Tibial artery (tissue), 4 donors: ENCODE measurements at regions not wholly inside any gene's neighbourhood (a gene's known extent, or its start where the extent isn't known, plus 50 kb on each side); places are given as distances from the start of the nearest gene placed in this dataset.

ENCODE experiments used
- DNase-seq, 2 donors: peaks; one replicate each; pipeline ENCODE4 v3.0.0-alpha.2; 2019
- H3K27ac ChIP-seq, 2 donors: fragments of 200-600 bp; sonication (generic) in 1 of 2; 1 replicate in 1 of 2; 2 replicates in 1 of 2; pipeline ENCODE4 v1.5.1; 2018 to 2019; ENCODE audit warnings: mild to moderate bottlenecking in 1 of 2
- H3K27me3 ChIP-seq, 2 donors: fragments of 200-600 bp; sonication (generic) in 1 of 2; one replicate each; pipeline versions ENCODE4 v1.5.1 to v1.6.0; 2016 to 2019
- H3K36me3 ChIP-seq, 3 donors: fragments of 200-600 bp; sonication (generic) in 2 of 3; one replicate each; pipeline ENCODE4 v1.5.1; 2016 to 2019; ENCODE audit warnings: mild to moderate bottlenecking in 2 of 3
- H3K4me1 ChIP-seq, 4 donors: fragments of 200-600 bp; sonication (generic) in 2 of 4; 1 replicate in 3 of 4; 2 replicates in 1 of 4; pipeline ENCODE4 v1.5.1; 2016 to 2019
- H3K4me3 ChIP-seq, 2 donors: fragments of 200-600 bp; sonication (generic) in 1 of 2; 1 replicate in 1 of 2; 2 replicates in 1 of 2; pipeline ENCODE4 v1.5.1; 2018 to 2019; ENCODE audit warnings: mild to moderate bottlenecking in 2 of 2
- H3K9me3 ChIP-seq, 3 donors: fragments of 200-600 bp; sonication (generic) in 1 of 3; one replicate each; pipeline ENCODE4 v1.5.1; 2016 to 2019
- CTCF ChIP-seq, 2 experiments: fragments of 200-600 bp in 1 of 2; fragments of 450-650 bp in 1 of 2; IDR thresholded peaks; one replicate each; pipeline ENCODE4 v1.5.1; 2017 to 2019; ENCODE audit warnings: antibody characterized with exemption in 2 of 2, mild to moderate bottlenecking in 1 of 2, moderate library complexity in 1 of 2
- intact Hi-C: fragments of 100-400 bp; cut with DNase I; formaldehyde crosslinking; loops from one replicate; pipeline ENCODE4 v1.15.0; 2023; ENCODE audit warnings: low total_unique reads

- H3K4me3 ChIP-seq: no peak overlapping the region
- intact Hi-C loops: no loop called here
Measured at GRCh38 chr7:145331076-145331475, 495.2 kb upstream of the TPK1 start.

DNA sequence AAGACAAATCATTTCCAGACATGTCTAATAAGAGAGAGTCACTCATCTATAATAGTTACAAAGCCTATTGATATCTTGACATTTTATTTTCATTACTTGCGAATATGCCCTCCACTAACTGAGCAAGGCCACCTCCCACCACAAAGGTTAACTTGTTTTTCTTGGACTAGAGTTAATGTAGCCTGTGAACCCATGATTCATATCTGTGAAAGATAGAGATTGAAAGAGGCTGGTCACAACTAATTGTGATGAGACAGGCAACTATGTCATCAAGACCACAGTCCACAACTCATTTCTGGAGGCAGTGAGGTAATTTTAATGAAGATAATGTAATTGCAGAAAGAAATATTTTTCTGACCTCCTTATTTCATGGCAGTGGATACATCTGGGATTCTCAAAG lies 491.8 kb upstream of the TPK1 start:
- DNase-seq: no peak
- intact Hi-C loops: no loop called here
- Histone ChIP-seq H3K4me3 (no peak overlapping the region), H3K9me3 (no peaks in the 10 kb centered on the region), H3K4me1 (no peaks in the 10 kb centered on the region), H3K27me3 (no peaks in the 10 kb centered on the region), H3K36me3 (no peaks in the 10 kb centered on the region), H3K27ac (no peak overlapping the region)
- no peak for TF ChIP-seq CTCF (IDR thresholded peaks at IDR 0.05)

More at GRCh38 chr7:145331076-145331475, 495.2 kb upstream of the TPK1 start:
- TF ChIP-seq CTCF (IDR thresholded peaks at IDR 0.05): no peak
- Histone ChIP-seq H3K27me3 (no peaks in the 10 kb centered on the region), H3K4me1 (no peaks in the 10 kb centered on the region), H3K36me3 (no peaks in the 10 kb centered on the region), H3K9me3 (no peaks in the 10 kb centered on the region), H3K27ac (no peak overlapping the region)
- no peak for DNase-seq

GRCh38 chr7:145324081-145324480 lies 488.2 kb upstream of the TPK1 start:
- TF ChIP-seq CTCF (IDR thresholded peaks at IDR 0.05): no peak
- DNase-seq: no peak
- H3K4me3 ChIP-seq: no peak overlapping the region
- intact Hi-C loops: no loop called here
- no peaks in the 10 kb centered on the region for H3K4me1 ChIP-seq
- H3K36me3 ChIP-seq: no peaks in the 10 kb centered on the region
- no peak overlapping the region for H3K27ac ChIP-seq
- no peaks in the 10 kb centered on the region for H3K27me3 ChIP-seq
- no peaks in the 10 kb centered on the region for H3K9me3 ChIP-seq

DNA sequence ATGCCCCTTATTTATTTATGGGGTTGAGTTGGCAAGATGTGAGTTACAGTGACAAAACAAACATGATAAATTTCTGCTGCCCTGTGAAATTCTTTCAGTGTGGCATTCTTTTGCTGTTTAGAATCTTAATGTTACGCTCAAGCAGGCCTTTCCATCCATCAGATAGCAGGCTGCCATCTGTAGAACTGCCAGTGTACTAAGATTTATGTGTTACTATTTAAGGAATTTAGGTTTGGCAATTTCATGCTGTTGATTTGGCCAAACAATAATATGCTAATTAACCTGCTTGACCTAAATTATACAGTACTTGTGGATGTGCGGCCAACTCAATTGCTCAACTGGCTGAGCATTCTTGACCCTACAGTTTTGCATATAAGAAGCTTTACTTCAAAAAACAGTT lies 477.7 kb upstream of the TPK1 start:
- no peaks in the 10 kb centered on the region for H3K36me3 ChIP-seq
- TF ChIP-seq CTCF (IDR thresholded peaks at IDR 0.05): no peak
- H3K9me3 ChIP-seq: no peaks in the 10 kb centered on the region
- H3K4me1 ChIP-seq: no peaks in the 10 kb centered on the region
- intact Hi-C loops: no loop called here
- no peak for DNase-seq
- no peak overlapping the region for H3K27ac ChIP-seq
- H3K27me3 ChIP-seq: no peaks in the 10 kb centered on the region
- no peak overlapping the region for H3K4me3 ChIP-seq

GRCh38 chr7:145293754-145294153 lies 457.9 kb upstream of the TPK1 start:
- Histone ChIP-seq H3K9me3 (no peaks in the 10 kb centered on the region), H3K4me1 (no peaks in the 10 kb centered on the region), H3K4me3 (no peak overlapping the region), H3K27me3 (no peaks in the 10 kb centered on the region), H3K36me3 (no peaks in the 10 kb centered on the region), H3K27ac (no peak overlapping the region)
- intact Hi-C loops: no loop called here
- DNase-seq: no peak
- TF ChIP-seq CTCF (IDR thresholded peaks at IDR 0.05): no peak

- no peak for TF ChIP-seq CTCF (IDR thresholded peaks at IDR 0.05)
- intact Hi-C loops: no loop called here
- Histone ChIP-seq H3K4me1 (no peaks in the 10 kb centered on the region), H3K27me3 (no peaks in the 10 kb centered on the region), H3K4me3 (no peak overlapping the region), H3K9me3 (no peaks in the 10 kb centered on the region), H3K36me3 (no peaks in the 10 kb centered on the region), H3K27ac (no peak overlapping the region)
- no peak for DNase-seq
Measured at GRCh38 chr7:145293228-145293701, 457.4 kb upstream of the TPK1 start.
